H1 (cell line): ENCODE measurements at regions not wholly inside any gene's neighbourhood (a gene's known extent, or its start where the extent isn't known, plus 50 kb on each side); places are given as distances from the start of the nearest gene placed in this dataset.

ENCODE experiments used
- CTCF ChIA-PET: fragments of 300-600 bp; sonication (Branson Sonifier 250); formaldehyde crosslinking; loops from one replicate; lab custom pipeline; 2021; ENCODE audit not compliant: partially characterized antibody; lab: Charles Lee
- POLR2A ChIA-PET: fragments of 300-600 bp; sonication (Branson Sonifier 250); formaldehyde crosslinking; loops from one replicate; lab custom pipeline; 2021; ENCODE audit warnings: inconsistent platforms; ENCODE audit not compliant: partially characterized antibody; lab: Charles Lee
- DNase-seq, 2 experiments: peaks; one replicate each; pipeline versions ENCODE4 v3.0.0 to v3.0.0-alpha.2; 2010 to 2022; ENCODE audit warnings: low spot score in 2 of 2, low read depth in 1 of 2, mixed read lengths in 1 of 2
- FAIRE-seq: peaks from 2 replicates; lab custom pipeline; 2011; peaks lifted over from hg19 to GRCh38; lab: Jason Lieb, UNC
- H2AFZ ChIP-seq: 2 replicates; pipeline ENCODE4 v1.8.1; 2012; ENCODE audit warnings: low read length, inconsistent platforms
- H2AK5ac ChIP-seq: 2 replicates; pipeline ENCODE4 v1.6.1; 2013; ENCODE audit warnings: low read depth, low read length
- H2BK120ac ChIP-seq: replicated peaks from 2 replicates; pipeline ENCODE3; 2013; ENCODE audit warnings: low read depth, low read length, inconsistent platforms
- H2BK12ac ChIP-seq: 2 replicates; pipeline ENCODE4 v1.6.1; 2013; ENCODE audit warnings: low read depth, low read length
- H2BK15ac ChIP-seq: 2 replicates; pipeline ENCODE4 v1.6.1; 2013; ENCODE audit warnings: low read length
- H2BK20ac ChIP-seq: 2 replicates; pipeline ENCODE4 v1.6.1; 2013; ENCODE audit warnings: low read length
- H2BK5ac ChIP-seq: 2 replicates; pipeline ENCODE4 v1.6.1; 2013; ENCODE audit warnings: low read depth, low read length
- H3K14ac ChIP-seq: 2 replicates; pipeline ENCODE4 v1.6.1; 2013; ENCODE audit warnings: inconsistent platforms; ENCODE audit not compliant: insufficient read length
- H3K18ac ChIP-seq: 2 replicates; pipeline ENCODE4 v1.6.1; 2013; ENCODE audit warnings: low read length; ENCODE audit errors: extremely low read depth
- H3K23ac ChIP-seq: 2 replicates; pipeline ENCODE4 v1.6.1; 2013; ENCODE audit warnings: inconsistent platforms; ENCODE audit not compliant: insufficient read length
- H3K23me2 ChIP-seq: 2 replicates; pipeline ENCODE4 v1.6.1; 2013; ENCODE audit warnings: low read depth, low read length
- H3K27ac ChIP-seq: 2 replicates; pipeline ENCODE4 v1.6.1; 2011; ENCODE audit warnings: low read depth, low read length, inconsistent platforms
- H3K27me3 ChIP-seq, 4 experiments: replicated peaks in 1 of 4; 1 replicate in 1 of 4; 2 replicates in 3 of 4; pipeline versions ENCODE4 v1.6.1 to v1.8.1; 2011 to 2013; ENCODE audit warnings: low read length in 3 of 4, mild to moderate bottlenecking in 3 of 4, inconsistent platforms in 2 of 4, mixed read lengths in 2 of 4, moderate library complexity in 1 of 4; ENCODE audit not compliant: control insufficient read depth in 3 of 4, insufficient read depth in 3 of 4; ENCODE audit errors: extremely low read depth in 1 of 4
- H3K36me3 ChIP-seq, 4 experiments: 2 replicates each; pipeline versions ENCODE4 v1.6.1 to v1.8.1; 2011 to 2013; ENCODE audit warnings: mild to moderate bottlenecking in 4 of 4, low read length in 3 of 4, moderate library complexity in 2 of 4, control low read depth in 1 of 4, inconsistent platforms in 1 of 4; ENCODE audit not compliant: insufficient read depth in 4 of 4, control insufficient read depth in 2 of 4
- H3K4ac ChIP-seq: replicated peaks from 2 replicates; pipeline ENCODE3; 2013; ENCODE audit warnings: low read length, low read depth, mixed read lengths, inconsistent platforms; ENCODE audit not compliant: insufficient read length
- H3K4me1 ChIP-seq, 4 experiments: replicated peaks in 1 of 4; 1 replicate in 1 of 4; 2 replicates in 3 of 4; pipeline versions ENCODE4 v1.6.1 to v1.8.1; 2011 to 2013; ENCODE audit warnings: low read length in 3 of 4, inconsistent platforms in 2 of 4, mixed read lengths in 1 of 4; ENCODE audit not compliant: insufficient read depth in 4 of 4, control insufficient read depth in 3 of 4
- H3K4me2 ChIP-seq, 2 experiments: 2 replicates each; pipeline versions ENCODE4 v1.6.1 to v1.8.1; 2011 to 2013; ENCODE audit warnings: low read depth in 2 of 2, low read length in 2 of 2, control low read depth in 1 of 2, inconsistent platforms in 1 of 2, mild to moderate bottlenecking in 1 of 2; ENCODE audit not compliant: insufficient read depth in 1 of 2
- H3K4me3 ChIP-seq, 4 experiments: fragments of 200-600, 300-600 bp in 1 of 4; sonication (generic), shearing (Covaris generic), sonication (Bioruptor Twin) in 1 of 4; 2 replicates each; pipeline versions ENCODE4 v1.5.1 to v1.8.1; 2011 to 2016; ENCODE audit warnings: low read length in 4 of 4, low read depth in 3 of 4, control low read depth in 2 of 4, inconsistent platforms in 2 of 4, mild to moderate bottlenecking in 2 of 4, mixed read lengths in 1 of 4, moderate library complexity in 1 of 4; ENCODE audit not compliant: insufficient read depth in 2 of 4; ENCODE audit errors: extremely low read depth in 1 of 4
- H3K56ac ChIP-seq: replicated peaks from 2 replicates; pipeline ENCODE3; 2013; ENCODE audit warnings: low read depth, mild to moderate bottlenecking, mixed read lengths, low read length, inconsistent platforms; ENCODE audit not compliant: insufficient read length
- H3K79me1 ChIP-seq: 2 replicates; pipeline ENCODE4 v1.6.1; 2013; ENCODE audit warnings: low read depth, low read length, control low read depth
- H3K79me2 ChIP-seq, 2 experiments: 2 replicates each; pipeline versions ENCODE4 v1.6.1 to v1.8.1; 2012 to 2013; ENCODE audit warnings: low read length in 2 of 2, mild to moderate bottlenecking in 2 of 2, inconsistent platforms in 1 of 2; ENCODE audit not compliant: insufficient read depth in 2 of 2, control insufficient read depth in 1 of 2
- H3K9ac ChIP-seq, 4 experiments: replicated peaks in 1 of 4; 1 replicate in 1 of 4; 2 replicates in 3 of 4; pipeline versions ENCODE4 v1.6.1 to v1.8.1; 2011 to 2013; ENCODE audit warnings: low read depth in 3 of 4, low read length in 3 of 4, control low read depth in 2 of 4, mild to moderate bottlenecking in 2 of 4, moderate library complexity in 2 of 4, inconsistent platforms in 1 of 4; ENCODE audit errors: extremely low read depth in 1 of 4
- H3K9me3 ChIP-seq, 2 experiments: 2 replicates each; pipeline versions ENCODE4 v1.6.1 to v1.8.1; 2012 to 2013; ENCODE audit warnings: mild to moderate bottlenecking in 2 of 2, moderate library complexity in 2 of 2, control low read depth in 1 of 2, inconsistent platforms in 1 of 2, low read depth in 1 of 2, low read length in 1 of 2, mixed read lengths in 1 of 2; ENCODE audit not compliant: insufficient read depth in 2 of 2
- H4K20me1 ChIP-seq, 2 experiments: replicated peaks in 1 of 2; 2 replicates each; pipeline versions ENCODE3 to v1.8.1; 2011 to 2013; ENCODE audit warnings: inconsistent platforms in 2 of 2, low read length in 2 of 2, mild to moderate bottlenecking in 1 of 2; ENCODE audit not compliant: insufficient read depth in 2 of 2, control insufficient read depth in 1 of 2
- H4K5ac ChIP-seq: 2 replicates; pipeline ENCODE4 v1.6.1; 2013; ENCODE audit warnings: low read length, low read depth, mixed read lengths, inconsistent platforms; ENCODE audit not compliant: insufficient read length
- H4K8ac ChIP-seq: 2 replicates; pipeline ENCODE4 v1.8.0; 2013; ENCODE audit warnings: mild to moderate bottlenecking, moderate library complexity, low read length, inconsistent platforms; ENCODE audit not compliant: insufficient read depth; ENCODE audit errors: extremely low read depth
- H4K91ac ChIP-seq: replicated peaks from 2 replicates; pipeline ENCODE3; 2013; ENCODE audit warnings: low read length, mixed read lengths, inconsistent platforms; ENCODE audit not compliant: insufficient read length
- CBX8 ChIP-seq: fragments of 300-800, 300-1000 bp; sonication (generic); IDR thresholded peaks from 2 replicates; pipeline ENCODE4 v1.7.1; 2016; ENCODE audit warnings: low read depth, low read length, borderline replicate concordance
- CEBPB ChIP-seq: IDR thresholded peaks from 2 replicates; pipeline ENCODE4 v1.6.1; 2012; ENCODE audit warnings: low read depth, low read length
- EZH2 ChIP-seq: fragments of 200-600 bp; sonication (generic); IDR thresholded peaks from 2 replicates; pipeline ENCODE4 v1.7.1; 2012; ENCODE audit warnings: low read depth, mild to moderate bottlenecking, moderate library complexity, low read length, inconsistent platforms; ENCODE audit not compliant: severe bottlenecking
- HDAC2 ChIP-seq, 2 experiments: fragments of 300-600 bp in 1 of 2; sonication (generic) in 1 of 2; IDR thresholded peaks; 2 replicates each; pipeline ENCODE4 v1.6.1; 2011 to 2012; ENCODE audit warnings: low read depth in 2 of 2, low read length in 2 of 2, mild to moderate bottlenecking in 2 of 2, moderate library complexity in 2 of 2, borderline replicate concordance in 1 of 2, inconsistent platforms in 1 of 2
- JUND ChIP-seq: IDR thresholded peaks from 2 replicates; pipeline ENCODE4 v1.6.1; 2011; ENCODE audit warnings: mild to moderate bottlenecking, improper control_type of control experiment, low read length
- PHF8 ChIP-seq: fragments of 200-600 bp; sonication (generic); conservative IDR thresholded peaks from 2 replicates; pipeline ENCODE4 v1.7.1; 2012; ENCODE audit warnings: low read depth, mild to moderate bottlenecking, inconsistent platforms, low read length, moderate library complexity
- RNF2 ChIP-seq: fragments of 200-900, 300-1000 bp; sonication (generic); IDR thresholded peaks from 2 replicates; pipeline ENCODE4 v1.7.1; 2016; ENCODE audit warnings: borderline replicate concordance, low read depth, mild to moderate bottlenecking, antibody characterized with exemption, low read length; ENCODE audit not compliant: poor library complexity, severe bottlenecking; ENCODE audit errors: missing control alignments
- RXRA ChIP-seq: IDR thresholded peaks from 2 replicates; pipeline ENCODE4 v1.6.1; 2011; ENCODE audit warnings: low read depth, mild to moderate bottlenecking, low read length, moderate library complexity; ENCODE audit not compliant: insufficient read depth
- SP4 ChIP-seq: IDR thresholded peaks from 2 replicates; pipeline ENCODE4 v1.6.1; 2012; ENCODE audit warnings: low read length, inconsistent platforms
- WGBS, 2 experiments: shearing (Covaris generic) in 1 of 2; methylation state at CpG; one replicate each; pipeline versions ENCODE4 v1.1.6 to v1.1.7; 2013 to 2015; ENCODE audit warnings: low lambda C conversion rate in 2 of 2, mixed read lengths in 2 of 2, inconsistent platforms in 1 of 2, low coverage in 1 of 2, missing lambda C conversion rate in 1 of 2; ENCODE audit not compliant: insufficient replicate concordance in 2 of 2, insufficient coverage in 1 of 2, insufficient read length in 1 of 2; ENCODE audit errors: extremely low coverage in 1 of 2, missing lambda C conversion rate in 1 of 2; 5-methylcytosine and 5-hydroxymethylcytosine counted together
- TF ChIP-seq, protein P1 (sequence below): IDR thresholded peaks from 2 replicates; pipeline ENCODE4 v1.6.1; 2012; ENCODE audit warnings: inconsistent platforms

GRCh38 chr2:128474036-128474955, 155.6 kb upstream of the HS6ST1 start:
- H3K4me3 ChIP-seq: no peak overlapping the region
- no peak overlapping the region for H2BK12ac ChIP-seq
- no peaks in the 10 kb centered on the region for H4K20me1 ChIP-seq
- POLR2A ChIA-PET: no interaction called here
- peak overlapping the region; percentile 29 for H4K8ac ChIP-seq
- no peak overlapping the region for H3K56ac ChIP-seq
- no peak overlapping the region for H2BK5ac ChIP-seq
- no peak overlapping the region for H2AK5ac ChIP-seq
- no peak overlapping the region for H3K27ac ChIP-seq
- no peak overlapping the region for H4K5ac ChIP-seq
- H3K9ac ChIP-seq: no peak overlapping the region
- no peaks in the 10 kb centered on the region for H3K27me3 ChIP-seq
- no peaks in the 10 kb centered on the region for H3K36me3 ChIP-seq
- no peak overlapping the region for H4K91ac ChIP-seq
- no peak overlapping the region; the same call in 1 of the 2 replicates for H2BK20ac ChIP-seq
- H3K9me3 ChIP-seq: peaks cover 15 to 16% of the 10 kb centered on the region in 2 experiments
- no peak for FAIRE-seq
- no peak overlapping the region for H3K14ac ChIP-seq
- TF ChIP-seq EZH2: no peak
- TF ChIP-seq PHF8: no peak
- no peak for TF ChIP-seq SP4
- no peak for TF ChIP-seq RNF2
- no peak for TF ChIP-seq RXRA
- no peak for TF ChIP-seq CEBPB
- TF ChIP-seq, protein P1, sequence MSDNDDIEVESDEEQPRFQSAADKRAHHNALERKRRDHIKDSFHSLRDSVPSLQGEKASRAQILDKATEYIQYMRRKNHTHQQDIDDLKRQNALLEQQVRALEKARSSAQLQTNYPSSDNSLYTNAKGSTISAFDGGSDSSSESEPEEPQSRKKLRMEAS: no peak
- no peak for TF ChIP-seq JUND
- no peak for TF ChIP-seq HDAC2 (IDR thresholded peaks at IDR 0.05; ENCODE audit: borderline replicate concordance in 1 of 2, low read depth in 2 of 2, low read length in 2 of 2)
- TF ChIP-seq CBX8: no peak
- no peak overlapping the region for H3K4me2 ChIP-seq
- no peaks in the 10 kb centered on the region for H3K79me2 ChIP-seq
- peaks cover 0 to 7% (median 0%) of the 10 kb centered on the region in 4 experiments; a peak in 3 of 7 replicates for H3K4me1 ChIP-seq
- H3K18ac ChIP-seq: no peak overlapping the region
- no peaks in the 10 kb centered on the region for H3K23me2 ChIP-seq
- CTCF ChIA-PET: interaction anchor here (1.3 kb wide), 1 partner anchor 123 kb away, joined by 5 read pairs; no protein-coding TSS in a partner anchor
- H3K4ac ChIP-seq: no peak overlapping the region
- H3K79me1 ChIP-seq: no peaks in the 10 kb centered on the region
- H3K23ac ChIP-seq: no peak overlapping the region
- WGBS, 2 experiments: 91% methylated on average over 9 of the region's 10 CpGs; no CpG with 5 or more reads in 1 of the 2 experiments
- H2BK120ac ChIP-seq: no peak overlapping the region
- no peak overlapping the region for H2AFZ ChIP-seq
- DNase-seq: no peak
- peak overlapping the region; percentile 55; the same call in 1 of the 2 replicates for H2BK15ac ChIP-seq
